22Rv1 (cell line): ENCODE measurements at regions not wholly inside any gene's neighbourhood (a gene's known extent, or its start where the extent isn't known, plus 50 kb on each side); places are given as distances from the start of the nearest gene placed in this dataset.
A peak's percentile ranks its signal among the peaks of the same experiment; 100 is the strongest.

ENCODE experiments used
- H3K27ac ChIP-seq: fragments of 450-650 bp; 2 replicates; pipeline ENCODE4 v1.5.1; 2017
- CTCF ChIP-seq: fragments of 450-650 bp; IDR thresholded peaks from 2 replicates; pipeline ENCODE4 v1.5.1; 2017; ENCODE audit warnings: mild to moderate bottlenecking
- ZFX ChIP-seq: fragments of 450-650 bp; IDR thresholded peaks from 2 replicates; pipeline ENCODE4 v1.6.1; 2017; ENCODE audit warnings: antibody characterized with exemption, borderline replicate concordance

GRCh38 chr1:177440821-177441220 is 270.1 kb downstream of the BRINP2 start:
- no peak overlapping the region for H3K27ac ChIP-seq
- no peak for TF ChIP-seq CTCF

- no peak for TF ChIP-seq CTCF
- TF ChIP-seq ZFX = no peak
- no peak overlapping the region for H3K27ac ChIP-seq
Observed at GRCh38 chr1:177439301-177439700, 268.5 kb downstream of the BRINP2 start.

- TF ChIP-seq CTCF (no peak), ZFX (no peak)
- H3K27ac ChIP-seq = no peak overlapping the region
Observed at GRCh38 chr1:177435364-177435763, 264.6 kb downstream of the BRINP2 start.

DNA sequence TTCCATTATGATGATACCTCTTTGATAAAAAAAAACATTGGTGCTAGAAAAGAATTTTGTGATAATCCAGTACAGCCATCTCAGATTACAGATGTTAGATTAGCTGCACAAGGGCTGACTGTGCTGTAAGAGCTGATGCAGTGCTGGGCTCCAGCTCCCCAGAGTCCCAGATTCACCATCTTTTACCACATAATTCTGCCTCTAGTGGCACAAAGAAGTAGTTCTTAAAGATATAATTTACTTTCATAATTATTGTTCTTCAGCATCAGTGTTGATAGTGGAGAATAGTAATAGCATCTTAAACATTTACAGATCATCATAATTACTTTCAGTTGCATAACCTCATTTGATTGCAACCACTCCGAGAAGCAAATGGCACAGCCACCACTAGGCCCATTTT is 262.1 kb downstream of the BRINP2 start:
- TF ChIP-seq ZFX (no peak), CTCF (peak; percentile 59)
- no peak overlapping the region for H3K27ac ChIP-seq

DNA sequence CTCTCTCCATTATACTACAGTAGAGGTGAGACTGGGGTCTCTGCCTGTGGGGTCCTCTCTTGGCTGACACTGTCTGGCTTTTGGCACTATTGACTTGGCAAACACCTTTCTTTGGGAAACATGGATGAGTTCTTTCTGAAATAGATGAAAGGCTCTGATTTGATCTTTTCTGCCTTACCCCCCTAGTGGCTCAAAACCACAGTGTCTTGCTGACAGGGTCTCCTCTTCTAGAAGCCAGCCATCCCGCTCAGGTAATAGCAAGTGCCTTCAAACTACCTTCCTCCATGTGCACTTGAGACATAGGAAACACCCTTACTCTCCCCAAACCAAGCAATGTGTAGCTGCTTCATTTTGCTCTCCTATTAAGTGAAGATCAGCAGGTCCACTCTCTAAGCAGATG is 260.4 kb downstream of the BRINP2 start:
- no peak overlapping the region for H3K27ac ChIP-seq
- TF ChIP-seq ZFX (no peak), CTCF (peak; percentile 8; the same call in 1 of the 2 replicates)

DNA sequence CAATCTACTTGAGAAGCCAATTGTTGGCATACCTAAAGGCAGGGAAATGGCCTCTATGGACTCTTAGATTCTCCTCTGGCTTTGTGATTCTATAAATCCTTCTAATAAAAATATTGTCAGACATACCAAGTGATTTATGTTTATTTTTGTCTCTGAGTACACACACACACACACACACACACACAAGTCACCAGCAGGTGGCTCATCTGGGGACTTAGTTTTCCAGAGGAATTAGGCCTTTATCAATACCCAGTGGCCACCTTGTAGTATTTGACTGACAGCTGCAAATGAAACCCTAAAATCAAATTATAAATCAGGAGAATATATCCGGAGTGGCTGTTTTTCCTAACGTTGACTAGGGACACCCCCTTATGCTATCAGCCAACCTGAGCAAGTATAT is 258.5 kb downstream of the BRINP2 start:
- peak; percentile 53 for TF ChIP-seq CTCF
- TF ChIP-seq ZFX = no peak
- no peak overlapping the region for H3K27ac ChIP-seq

- H3K27ac ChIP-seq = no peak overlapping the region
- no peak for TF ChIP-seq ZFX
- TF ChIP-seq CTCF = no peak
Observed at GRCh38 chr1:177427811-177428210, 257.1 kb downstream of the BRINP2 start.
